ENCODE measurements at regions not wholly inside any gene's neighbourhood (a gene's known extent, or its start where the extent isn't known, plus 50 kb on each side); places are given as distances from the start of the nearest gene placed in this dataset.

GRCh38 chr12:91397866-91398532, 215.4 kb upstream of the DCN start:
- TF ChIP-seq CTCF (IDR thresholded peaks at IDR 0.05) (no peak), POLR2A (IDR thresholded peaks at IDR 0.05) (no peak), EP300 (IDR thresholded peaks at IDR 0.05; ENCODE audit: low read depth) (no peak), POLR2AphosphoS5 (IDR thresholded peaks at IDR 0.05) (no peak)
